ENCODE measurements at regions not wholly inside any gene's neighbourhood (a gene's known extent, or its start where the extent isn't known, plus 50 kb on each side); places are given as distances from the start of the nearest gene placed in this dataset.

- ATAC-seq (no peak), DNase-seq (peak; percentile 62)
- Mint-ChIP-seq H3K4me1 (peaks cover 9% of the 10 kb centered on the region), H3K9me3 (ENCODE audit: low read depth) (no peaks in the 10 kb centered on the region), H3K27me3 (peaks cover 31% of the 10 kb centered on the region), H3K27ac (no peak overlapping the region), H3K36me3 (ENCODE audit: low read depth) (no peaks in the 10 kb centered on the region), H3K4me3 (no peak overlapping the region)
- POLR2A ChIA-PET, result no interaction called here
- intact Hi-C loops (cut with DNase I, micrococcal nuclease), result loop anchor here in 1 of 2 experiments (1.0 to 5.0 kb wide), 2 partner anchors 1114 to 1363 kb away; no protein-coding TSS in a partner anchor
- CTCF ChIA-PET, result interaction anchor here (0.8 to 1.6 kb wide), 7 partner anchors 8 to 1366 kb away, joined by 3 to 7 read pairs (median 3); no protein-coding TSS in a partner anchor
Observed at GRCh38 chr2:198374375-198375082, 570.1 kb downstream of the PLCL1 start.

GRCh38 chr2:198371921-198372543, 567.6 kb downstream of the PLCL1 start:
- H3K4me3 Mint-ChIP-seq, result no peak overlapping the region
- no peaks in the 10 kb centered on the region for H3K9me3 Mint-ChIP-seq (ENCODE audit: low read depth)
- H3K27me3 Mint-ChIP-seq, result peaks cover 27% of the 10 kb centered on the region
- H3K4me1 Mint-ChIP-seq, result peaks cover 9% of the 10 kb centered on the region
- no peak for DNase-seq
- no peak for ATAC-seq
- ChIA-PET CTCF (no interaction called here), POLR2A (no interaction called here)
- intact Hi-C loops (cut with DNase I, micrococcal nuclease), result loop anchor here in 1 of 2 experiments (5.0 kb wide), 1 partner anchor 1365 kb away; no protein-coding TSS in a partner anchor
- no peaks in the 10 kb centered on the region for H3K36me3 Mint-ChIP-seq (ENCODE audit: low read depth)
- H3K27ac Mint-ChIP-seq, result no peak overlapping the region

GRCh38 chr2:198371329-198371728, 566.9 kb downstream of the PLCL1 start:
- intact Hi-C loops (cut with DNase I, micrococcal nuclease), result loop anchor here in 1 of 2 experiments (5.0 kb wide), 1 partner anchor 1366 kb away; no protein-coding TSS in a partner anchor
- POLR2A ChIA-PET, result no interaction called here

GRCh38 chr2:198368089-198368488, 563.7 kb downstream of the PLCL1 start:
- DNase-seq (no peak), ATAC-seq (no peak)
- ChIA-PET POLR2A (no interaction called here), CTCF (no interaction called here)
- peaks cover 14% of the 10 kb centered on the region for H3K27me3 Mint-ChIP-seq
- H3K9me3 Mint-ChIP-seq (ENCODE audit: low read depth), result no peaks in the 10 kb centered on the region
- intact Hi-C loops (cut with DNase I, micrococcal nuclease), result no loop called here
- peaks cover 7% of the 10 kb centered on the region for H3K4me1 Mint-ChIP-seq
- no peak overlapping the region for H3K4me3 Mint-ChIP-seq
- no peaks in the 10 kb centered on the region for H3K36me3 Mint-ChIP-seq (ENCODE audit: low read depth)
- H3K27ac Mint-ChIP-seq, result no peak overlapping the region

More at GRCh38 chr2:198371329-198371728, 566.9 kb downstream of the PLCL1 start:
- Mint-ChIP-seq H3K27ac (no peak overlapping the region), H3K36me3 (ENCODE audit: low read depth) (no peaks in the 10 kb centered on the region), H3K4me3 (no peak overlapping the region), H3K27me3 (peaks cover 22% of the 10 kb centered on the region), H3K4me1 (peaks cover 7% of the 10 kb centered on the region), H3K9me3 (ENCODE audit: low read depth) (no peaks in the 10 kb centered on the region)
- CTCF ChIA-PET, result interaction anchor here (0.9 kb wide), 1 partner anchor 11 kb away, joined by 4 read pairs; no protein-coding TSS in a partner anchor
- DNase-seq (no peak), ATAC-seq (no peak)

DNA sequence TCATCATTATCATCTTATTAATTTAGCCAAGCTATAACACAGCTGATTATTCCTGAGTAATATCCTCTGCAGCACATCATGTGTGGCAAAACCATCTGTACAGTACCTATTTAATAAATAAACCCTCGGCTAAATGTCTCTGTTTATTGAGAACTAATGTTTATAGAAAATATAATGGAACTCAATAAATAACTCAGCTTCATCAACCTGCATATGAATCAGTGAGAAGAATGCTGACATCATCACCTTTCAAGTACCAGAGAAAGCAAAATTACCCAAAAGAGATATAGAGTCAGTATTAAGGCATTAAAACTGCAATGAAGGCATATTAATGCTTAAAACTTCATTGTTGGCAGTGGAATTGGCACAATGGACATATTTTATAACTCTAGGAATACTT, 558.3 kb downstream of the PLCL1 start:
- DNase-seq, result no peak
- Mint-ChIP-seq H3K27me3 (peaks cover 20% of the 10 kb centered on the region), H3K27ac (no peak overlapping the region), H3K36me3 (ENCODE audit: low read depth) (no peaks in the 10 kb centered on the region), H3K9me3 (ENCODE audit: low read depth) (no peaks in the 10 kb centered on the region), H3K4me1 (no peaks in the 10 kb centered on the region), H3K4me3 (no peak overlapping the region)
- ChIA-PET CTCF (no interaction called here), POLR2A (no interaction called here)
- intact Hi-C loops (cut with DNase I, micrococcal nuclease), result no loop called here
- ATAC-seq, result no peak

GRCh38 chr2:198359308-198359707, 554.9 kb downstream of the PLCL1 start:
- Mint-ChIP-seq H3K36me3 (ENCODE audit: low read depth) (no peaks in the 10 kb centered on the region), H3K27me3 (peaks cover 28% of the 10 kb centered on the region), H3K27ac (no peak overlapping the region), H3K4me3 (no peak overlapping the region), H3K4me1 (no peaks in the 10 kb centered on the region), H3K9me3 (ENCODE audit: low read depth) (no peaks in the 10 kb centered on the region)
- DNase-seq (no peak), ATAC-seq (no peak)
- intact Hi-C loops (cut with DNase I, micrococcal nuclease), result no loop called here
- POLR2A ChIA-PET, result no interaction called here
- CTCF ChIA-PET, result no interaction called here

DNA sequence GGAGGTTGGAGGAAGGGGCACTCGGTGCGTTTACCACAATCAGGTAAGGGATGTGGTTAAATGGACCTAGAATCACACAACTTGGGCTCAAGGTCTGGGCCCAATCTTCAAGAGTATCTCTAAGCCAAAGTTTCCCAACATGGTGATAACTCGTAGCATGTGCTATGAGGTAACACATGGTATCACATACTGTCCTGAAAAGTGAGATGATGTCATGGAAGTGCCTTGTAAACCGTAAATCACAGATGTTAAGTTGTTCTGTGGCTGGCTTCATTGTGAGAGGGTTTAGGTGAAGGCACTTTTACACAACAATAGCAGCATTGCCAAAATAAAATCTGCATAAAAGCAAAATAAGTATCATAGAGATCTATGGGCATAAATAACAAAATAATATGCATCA, 551.8 kb downstream of the PLCL1 start:
- Mint-ChIP-seq H3K27me3 (peaks cover 26% of the 10 kb centered on the region), H3K4me1 (no peaks in the 10 kb centered on the region), H3K36me3 (ENCODE audit: low read depth) (no peaks in the 10 kb centered on the region), H3K27ac (no peak overlapping the region), H3K4me3 (no peak overlapping the region), H3K9me3 (ENCODE audit: low read depth) (no peaks in the 10 kb centered on the region)
- ATAC-seq (no peak), DNase-seq (no peak)
- CTCF ChIA-PET, result no interaction called here
- POLR2A ChIA-PET, result no interaction called here
- intact Hi-C loops (cut with DNase I, micrococcal nuclease), result no loop called here

DNA sequence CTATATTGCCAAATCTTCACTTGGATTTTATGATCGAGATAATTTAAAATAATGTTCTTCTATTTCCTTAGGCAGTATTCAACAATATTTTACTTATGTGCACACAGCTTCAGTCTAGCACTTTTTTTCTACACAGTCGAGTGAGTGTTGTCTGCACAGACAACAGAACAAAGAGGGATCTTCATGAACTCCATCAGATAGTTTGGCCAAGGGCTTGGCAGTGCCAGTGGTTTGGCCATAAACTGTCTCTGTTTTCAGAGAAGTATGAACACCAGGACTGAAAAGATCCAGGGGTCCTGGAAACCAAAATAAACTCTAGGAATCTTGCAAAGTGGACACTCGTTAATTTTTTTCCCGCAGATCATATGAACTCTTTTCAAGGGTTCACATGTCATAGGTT, 547.3 kb downstream of the PLCL1 start:
- Mint-ChIP-seq H3K4me3 (no peak overlapping the region), H3K4me1 (no peaks in the 10 kb centered on the region), H3K9me3 (ENCODE audit: low read depth) (no peaks in the 10 kb centered on the region), H3K36me3 (ENCODE audit: low read depth) (no peaks in the 10 kb centered on the region), H3K27me3 (peaks cover 12% of the 10 kb centered on the region), H3K27ac (no peak overlapping the region)
- ChIA-PET CTCF (no interaction called here), POLR2A (no interaction called here)
- DNase-seq (no peak), ATAC-seq (no peak)
- intact Hi-C loops (cut with DNase I, micrococcal nuclease), result no loop called here

GRCh38 chr2:198347946-198348345, 543.6 kb downstream of the PLCL1 start:
- Mint-ChIP-seq H3K9me3 (ENCODE audit: low read depth) (no peaks in the 10 kb centered on the region), H3K4me1 (no peaks in the 10 kb centered on the region), H3K4me3 (no peak overlapping the region), H3K27me3 (peaks cover 18% of the 10 kb centered on the region), H3K36me3 (ENCODE audit: low read depth) (no peaks in the 10 kb centered on the region), H3K27ac (no peak overlapping the region)
- intact Hi-C loops (cut with DNase I, micrococcal nuclease), result no loop called here
- ATAC-seq (no peak), DNase-seq (no peak)
- ChIA-PET POLR2A (no interaction called here), CTCF (interaction anchor here (0.6 to 1.1 kb wide), 2 partner anchors 10 to 128 kb away, joined by 3 read pairs; no protein-coding TSS in a partner anchor)

DNA sequence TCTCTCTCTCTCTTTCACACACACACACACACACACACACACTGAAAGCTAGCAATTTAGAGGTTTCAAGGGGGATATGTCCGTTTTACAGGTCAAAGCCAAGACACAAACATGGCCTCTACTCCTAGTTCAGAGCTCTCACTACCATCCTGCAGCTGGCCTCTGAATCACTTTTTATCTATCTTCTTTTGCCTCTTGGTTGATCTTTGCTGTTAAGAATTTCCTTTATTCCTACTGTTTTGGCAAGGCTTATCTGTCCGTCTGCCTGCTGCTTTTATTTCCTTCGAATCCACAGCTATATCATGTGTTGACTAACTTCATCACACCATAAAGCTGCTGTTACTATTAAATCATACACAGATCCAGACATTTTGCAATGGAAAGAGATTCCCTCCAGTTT, 543.0 kb downstream of the PLCL1 start:
- H3K9me3 Mint-ChIP-seq (ENCODE audit: low read depth), result no peaks in the 10 kb centered on the region
- CTCF ChIA-PET, result interaction anchor here (0.6 to 1.1 kb wide), 2 partner anchors 9 to 29 kb away, joined by 3 read pairs; no protein-coding TSS in a partner anchor
- no peak for ATAC-seq
- no peak overlapping the region for H3K27ac Mint-ChIP-seq
- H3K36me3 Mint-ChIP-seq (ENCODE audit: low read depth), result no peaks in the 10 kb centered on the region
- intact Hi-C loops (cut with DNase I, micrococcal nuclease), result no loop called here
- peaks cover 18% of the 10 kb centered on the region for H3K27me3 Mint-ChIP-seq
- DNase-seq, result no peak
- H3K4me1 Mint-ChIP-seq, result no peaks in the 10 kb centered on the region
- POLR2A ChIA-PET, result no interaction called here
- no peak overlapping the region for H3K4me3 Mint-ChIP-seq

DNA sequence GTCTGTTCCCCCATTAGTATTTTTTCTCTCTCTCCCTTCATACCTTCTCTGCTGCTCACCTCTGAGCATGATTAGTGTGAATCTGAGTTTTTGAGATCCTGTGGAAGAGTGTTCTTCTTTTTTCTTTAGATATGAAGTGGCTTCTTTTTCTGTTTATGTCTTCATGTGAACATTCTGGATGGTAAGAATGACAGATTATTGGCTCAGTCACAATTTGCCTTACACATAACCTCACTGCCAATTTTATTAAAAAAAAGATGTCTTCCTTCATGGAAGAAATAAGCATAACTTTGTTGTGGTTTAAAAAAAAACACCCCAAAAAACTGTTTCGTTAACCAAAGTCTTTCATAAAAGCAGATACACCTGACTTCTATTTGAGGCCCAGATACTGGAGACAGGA, 539.1 kb downstream of the PLCL1 start:
- Mint-ChIP-seq H3K9me3 (ENCODE audit: low read depth) (no peaks in the 10 kb centered on the region), H3K4me3 (no peak overlapping the region), H3K36me3 (ENCODE audit: low read depth) (no peaks in the 10 kb centered on the region), H3K27ac (no peak overlapping the region), H3K4me1 (no peaks in the 10 kb centered on the region), H3K27me3 (peaks cover 21% of the 10 kb centered on the region)
- POLR2A ChIA-PET, result no interaction called here
- CTCF ChIA-PET, result no interaction called here
- DNase-seq, result no peak
- no peak for ATAC-seq
- intact Hi-C loops (cut with DNase I, micrococcal nuclease), result no loop called here

DNA sequence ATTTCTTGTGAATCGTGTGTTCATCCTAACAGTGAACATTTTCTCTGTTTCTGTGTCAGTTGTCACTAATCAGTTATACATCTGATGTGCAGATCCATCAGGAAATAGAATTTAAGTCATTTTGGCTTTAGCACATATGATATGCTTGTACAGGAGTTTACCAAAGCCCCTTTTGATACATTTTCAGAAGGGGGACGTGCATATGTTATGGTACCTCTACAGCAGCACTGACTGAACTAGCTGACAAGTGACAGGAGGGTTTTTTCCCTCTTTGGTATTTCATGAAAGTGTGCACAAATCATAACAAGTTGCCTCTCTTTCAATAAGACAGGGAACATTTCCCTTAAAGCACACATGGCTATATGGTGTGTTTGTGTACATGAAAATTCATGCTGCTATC, 536.5 kb downstream of the PLCL1 start:
- H3K4me1 Mint-ChIP-seq, result no peaks in the 10 kb centered on the region
- intact Hi-C loops (cut with DNase I, micrococcal nuclease), result no loop called here
- no peak for DNase-seq
- no peak overlapping the region for H3K4me3 Mint-ChIP-seq
- H3K9me3 Mint-ChIP-seq (ENCODE audit: low read depth), result no peaks in the 10 kb centered on the region
- H3K36me3 Mint-ChIP-seq (ENCODE audit: low read depth), result no peaks in the 10 kb centered on the region
- H3K27me3 Mint-ChIP-seq, result peaks cover 25% of the 10 kb centered on the region
- no peak for ATAC-seq
- ChIA-PET CTCF (interaction anchor here (1.0 to 1.8 kb wide), 2 partner anchors 8 to 16 kb away, joined by 3 to 4 read pairs; no protein-coding TSS in a partner anchor), POLR2A (no interaction called here)
- no peak overlapping the region for H3K27ac Mint-ChIP-seq

Measured in activated CD4-positive, alpha-beta T cell treated with anti-CD3 and anti-CD28 coated beads for 36 hours (primary cell).